ENCODE measurements at regions not wholly inside any gene's neighbourhood (a gene's known extent, or its start where the extent isn't known, plus 50 kb on each side); places are given as distances from the start of the nearest gene placed in this dataset.
"Not testable (repeated sequence)": the region's sequence is repeated elsewhere in the genome, so short reads cannot be mapped to it uniquely, and the experiment has no call there.

- no peak for DNase-seq
Measured at GRCh38 chr5:156004754-156005153, 322.2 kb upstream of the SGCD start.

GRCh38 chr5:156006026-156006647, 320.8 kb upstream of the SGCD start:
- DNase-seq = no peak

GRCh38 chr5:156008844-156009243, 318.1 kb upstream of the SGCD start:
- no peak for DNase-seq

GRCh38 chr5:156009583-156009982, 317.4 kb upstream of the SGCD start:
- no peak for DNase-seq

GRCh38 chr5:156015137-156015536, 311.8 kb upstream of the SGCD start:
- DNase-seq = no peak

GRCh38 chr5:156019130-156019529, 307.8 kb upstream of the SGCD start:
- DNase-seq = no peak

- DNase-seq = no peak
Measured at GRCh38 chr5:156019571-156020180, 307.3 kb upstream of the SGCD start.

GRCh38 chr5:156020647-156021046, 306.3 kb upstream of the SGCD start:
- DNase-seq = no peak

- no peak for DNase-seq
Measured at GRCh38 chr5:156021866-156022265, 305.1 kb upstream of the SGCD start.

- DNase-seq = peak in 1 of 2 experiments; percentile 34
Measured at GRCh38 chr5:156025656-156026055, 301.3 kb upstream of the SGCD start.

GRCh38 chr5:156031181-156031580, 295.8 kb upstream of the SGCD start:
- DNase-seq = no peak

- DNase-seq = no peak
Measured at GRCh38 chr5:156036640-156037039, 290.3 kb upstream of the SGCD start.

GRCh38 chr5:156037151-156037909, 289.6 kb upstream of the SGCD start:
- DNase-seq = no peak

- DNase-seq = no peak
Measured at GRCh38 chr5:156042726-156043125, 284.2 kb upstream of the SGCD start.

- DNase-seq = no peak
Measured at GRCh38 chr5:156043351-156043750, 283.6 kb upstream of the SGCD start.

- DNase-seq = peak in 1 of 2 experiments; percentile 10
Measured at GRCh38 chr5:156051972-156052371, 275.0 kb upstream of the SGCD start.

- DNase-seq = peak in 1 of 2 experiments; percentile 25
Measured at GRCh38 chr5:156052656-156053055, 274.3 kb upstream of the SGCD start.

GRCh38 chr5:156053056-156053455, 273.9 kb upstream of the SGCD start:
- no peak for DNase-seq

GRCh38 chr5:156076912-156077311, 250.1 kb upstream of the SGCD start:
- no peak for DNase-seq

- DNase-seq = no peak
Measured at GRCh38 chr5:156087577-156088110, 239.3 kb upstream of the SGCD start.

- not testable (repeated sequence) for DNase-seq
Measured at GRCh38 chr5:156089955-156090940, 236.7 kb upstream of the SGCD start.

GRCh38 chr5:156093024-156093423, 233.9 kb upstream of the SGCD start:
- no peak for DNase-seq

GRCh38 chr5:156094001-156094400, 233.0 kb upstream of the SGCD start:
- no peak for DNase-seq
